Epithelial cell of proximal tubule (primary cell): ENCODE measurements at regions not wholly inside any gene's neighbourhood (a gene's known extent, or its start where the extent isn't known, plus 50 kb on each side); places are given as distances from the start of the nearest gene placed in this dataset.
"Not testable (repeated sequence)": the region's sequence is repeated elsewhere in the genome, so short reads cannot be mapped to it uniquely, and the experiment has no call there.

ENCODE experiments used
- DNase-seq: peaks from one replicate; pipeline ENCODE4 v3.0.0-alpha.2; 2011; ENCODE audit warnings: low read depth
- H3K4me3 ChIP-seq: 2 replicates; pipeline ENCODE4 v1.5.1; 2011; ENCODE audit warnings: low read depth, mild to moderate bottlenecking, low read length
- TF ChIP-seq, protein P1 (sequence below): conservative IDR thresholded peaks from 2 replicates; pipeline ENCODE4 v1.5.1; 2012; ENCODE audit warnings: low read depth, mild to moderate bottlenecking, low read length

DNA sequence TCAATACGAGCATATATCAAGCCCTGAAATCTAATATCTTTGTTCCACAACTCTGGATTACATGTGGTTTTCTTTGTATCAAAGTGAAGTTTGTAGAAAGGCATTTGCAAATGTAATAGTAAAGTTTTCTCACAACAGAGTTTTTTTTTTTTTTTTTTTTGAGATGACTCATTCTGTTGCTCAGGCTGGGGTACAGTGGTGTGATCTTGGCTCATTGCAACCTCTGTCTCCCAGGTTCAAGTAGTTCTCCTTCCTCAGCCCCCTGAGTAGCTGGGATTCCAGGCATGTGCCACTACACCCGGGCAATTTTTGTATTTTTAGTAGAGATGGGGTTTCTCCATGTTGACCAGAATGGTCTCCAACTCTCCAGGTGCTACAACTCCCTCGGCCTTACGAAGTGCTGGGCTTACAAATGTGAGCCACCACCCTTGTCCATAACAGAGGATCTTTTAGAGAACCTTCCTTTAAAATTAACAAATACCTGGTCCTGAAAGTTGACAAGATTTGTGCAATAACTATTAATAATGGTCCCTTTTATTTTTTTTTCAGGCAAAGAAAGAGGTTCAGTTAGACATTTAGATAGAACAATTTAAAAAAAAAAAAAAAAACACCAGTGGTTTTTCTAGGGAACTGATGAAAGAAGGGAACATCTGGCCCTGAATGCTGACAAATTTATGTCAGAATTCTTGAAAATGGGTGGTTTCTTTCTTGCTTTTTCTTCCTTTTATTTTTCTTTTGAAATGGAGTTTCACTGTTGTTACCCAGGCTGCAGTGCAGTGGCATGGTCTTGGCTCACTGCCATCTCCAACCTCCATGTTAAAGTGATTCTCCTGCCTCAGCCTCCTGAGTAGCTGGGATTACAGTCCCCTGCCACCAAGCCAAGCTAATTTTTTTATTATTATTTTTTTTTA lies 278.5 kb downstream of the RPS4Y2 start:
- no peak overlapping the region for H3K4me3 ChIP-seq
- TF ChIP-seq, protein P1, sequence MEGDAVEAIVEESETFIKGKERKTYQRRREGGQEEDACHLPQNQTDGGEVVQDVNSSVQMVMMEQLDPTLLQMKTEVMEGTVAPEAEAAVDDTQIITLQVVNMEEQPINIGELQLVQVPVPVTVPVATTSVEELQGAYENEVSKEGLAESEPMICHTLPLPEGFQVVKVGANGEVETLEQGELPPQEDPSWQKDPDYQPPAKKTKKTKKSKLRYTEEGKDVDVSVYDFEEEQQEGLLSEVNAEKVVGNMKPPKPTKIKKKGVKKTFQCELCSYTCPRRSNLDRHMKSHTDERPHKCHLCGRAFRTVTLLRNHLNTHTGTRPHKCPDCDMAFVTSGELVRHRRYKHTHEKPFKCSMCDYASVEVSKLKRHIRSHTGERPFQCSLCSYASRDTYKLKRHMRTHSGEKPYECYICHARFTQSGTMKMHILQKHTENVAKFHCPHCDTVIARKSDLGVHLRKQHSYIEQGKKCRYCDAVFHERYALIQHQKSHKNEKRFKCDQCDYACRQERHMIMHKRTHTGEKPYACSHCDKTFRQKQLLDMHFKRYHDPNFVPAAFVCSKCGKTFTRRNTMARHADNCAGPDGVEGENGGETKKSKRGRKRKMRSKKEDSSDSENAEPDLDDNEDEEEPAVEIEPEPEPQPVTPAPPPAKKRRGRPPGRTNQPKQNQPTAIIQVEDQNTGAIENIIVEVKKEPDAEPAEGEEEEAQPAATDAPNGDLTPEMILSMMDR = no peak
- DNase-seq = no peak

DNA sequence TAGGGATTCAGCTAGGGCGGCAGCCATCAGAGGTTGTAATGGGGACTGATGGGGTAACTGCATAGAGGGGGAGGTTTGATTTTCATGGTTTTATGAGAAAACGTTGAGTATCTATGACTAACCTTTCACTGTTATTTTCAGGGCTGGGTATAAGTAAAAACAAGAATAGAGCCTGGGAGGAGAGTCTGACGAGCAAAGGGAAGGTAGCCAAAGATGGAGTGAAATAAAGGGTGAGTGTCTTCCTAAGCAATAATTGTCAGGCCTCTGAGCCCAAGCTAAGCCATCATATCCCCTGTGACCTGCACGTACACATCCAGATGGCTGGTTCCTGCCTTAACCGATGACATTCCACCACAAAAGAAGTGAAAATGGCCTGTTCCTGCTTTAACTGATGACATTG lies 281.5 kb downstream of the RPS4Y2 start:
- not testable (repeated sequence) for DNase-seq, H3K4me3 ChIP-seq

DNA sequence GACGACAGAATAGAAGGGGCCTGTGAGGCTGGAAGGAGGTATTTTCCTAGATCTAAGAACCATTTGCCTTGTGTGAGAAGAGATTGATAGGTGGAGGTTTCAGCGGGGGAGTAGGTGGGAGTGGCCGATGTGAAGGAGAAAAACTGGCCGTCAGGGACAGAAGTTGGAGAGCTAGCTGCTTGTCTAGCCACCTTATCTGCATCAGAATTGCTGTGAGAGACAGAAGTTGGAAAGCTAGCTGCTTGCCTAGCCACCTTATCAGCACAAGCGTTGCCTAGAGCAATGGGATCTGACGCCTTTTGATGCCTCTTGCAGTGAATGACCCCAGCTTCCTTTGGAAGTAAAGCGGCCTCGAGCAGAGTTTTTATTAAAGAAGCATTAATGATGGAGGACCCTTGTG lies 283.9 kb downstream of the RPS4Y2 start:
- no peak for DNase-seq
- TF ChIP-seq, protein P1 = no peak

DNA sequence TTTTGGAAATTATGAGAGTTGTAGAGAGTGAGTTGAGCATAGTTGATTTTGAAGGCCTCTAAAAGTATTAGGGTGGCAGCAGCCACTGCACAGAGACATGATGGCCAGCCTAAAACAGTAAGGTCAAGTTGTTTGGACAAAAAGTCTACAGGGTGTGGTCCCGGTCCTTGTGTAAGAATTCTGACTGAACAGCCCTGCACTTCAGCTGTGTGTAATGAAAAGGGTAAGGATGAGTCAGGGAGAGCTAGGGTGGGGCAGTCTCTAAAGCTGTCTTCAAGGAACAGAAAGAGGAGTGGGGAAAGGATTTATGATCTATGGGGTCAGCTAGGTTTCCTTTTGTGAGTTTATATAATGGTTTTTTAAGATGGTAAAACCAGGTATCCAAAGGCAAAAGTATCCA lies 284.8 kb downstream of the RPS4Y2 start:
- not testable (repeated sequence) for DNase-seq, H3K4me3 ChIP-seq

More for the DNA sequence above, 283.9 kb downstream of the RPS4Y2 start:
- H3K4me3 ChIP-seq = no peak overlapping the region

DNA sequence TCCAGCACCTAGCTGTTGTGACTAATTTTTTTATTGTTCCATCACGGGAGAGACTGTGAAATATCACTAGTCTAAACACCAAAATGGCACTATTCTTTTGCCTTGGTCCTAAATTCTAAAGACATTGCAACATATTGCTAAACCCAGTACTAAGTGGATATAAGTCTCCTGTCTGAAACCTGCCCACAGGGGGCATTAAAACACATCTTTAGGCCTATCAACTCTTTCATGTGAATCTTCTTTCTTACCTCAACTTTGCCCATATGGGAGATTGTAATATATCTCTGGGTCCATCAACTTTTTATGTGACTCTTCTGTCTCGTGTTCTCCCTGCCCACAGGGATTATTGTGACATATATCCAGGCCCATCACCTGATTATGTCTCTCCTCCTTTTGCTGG lies 317.2 kb downstream of the RPS4Y2 start:
- no peak overlapping the region for H3K4me3 ChIP-seq
- TF ChIP-seq, protein P1 = no peak
- DNase-seq = no peak

DNA sequence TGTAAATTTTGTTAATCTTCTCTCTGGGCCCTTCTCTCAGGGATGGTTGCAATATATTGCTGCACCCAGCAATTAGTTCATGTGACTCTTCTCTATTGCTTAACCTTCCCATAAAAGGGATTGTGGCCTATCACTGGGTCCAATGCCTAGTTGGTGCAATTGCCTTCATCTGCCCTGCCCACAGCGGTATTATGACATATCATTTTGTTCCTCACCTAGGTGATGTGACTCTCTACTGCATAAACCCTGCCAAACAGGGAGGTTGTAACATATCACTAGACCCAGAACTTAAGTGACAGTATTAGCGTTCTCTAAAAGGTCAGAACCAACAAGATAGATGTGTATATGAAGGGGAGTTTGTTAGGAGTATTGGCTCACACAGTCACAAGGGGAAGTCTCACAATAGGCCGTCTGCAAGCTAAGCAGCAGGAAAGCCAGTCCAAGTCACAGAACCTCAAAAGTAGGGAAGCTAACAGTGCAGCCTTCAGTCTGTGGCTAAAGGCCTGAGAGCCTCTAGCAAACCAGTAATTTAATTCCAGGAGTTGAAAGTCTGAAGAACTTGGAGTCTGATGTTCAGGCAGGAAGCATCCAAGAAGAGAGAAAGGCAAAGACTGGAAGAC lies 317.8 kb downstream of the RPS4Y2 start:
- no peak for DNase-seq
- no peak overlapping the region for H3K4me3 ChIP-seq
- TF ChIP-seq, protein P1 = no peak

DNA sequence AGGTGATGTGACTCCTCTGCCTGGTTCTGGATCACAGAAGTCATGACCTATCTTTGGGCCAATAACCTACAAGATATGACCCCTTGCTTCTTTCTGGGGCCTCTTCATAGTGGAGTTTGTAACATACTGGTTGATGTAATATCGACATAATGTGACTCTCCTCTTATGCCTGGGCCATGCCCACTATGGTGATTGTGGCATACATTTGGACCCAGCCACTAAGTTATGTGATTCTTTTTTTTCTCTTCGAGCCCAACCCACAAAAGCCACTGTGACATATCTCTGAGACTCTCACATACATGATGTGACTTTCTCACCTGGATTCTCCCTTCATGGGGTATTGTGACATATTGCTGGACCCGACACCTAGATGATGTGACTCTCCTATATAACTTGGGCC lies 319.8 kb downstream of the RPS4Y2 start:
- no peak for DNase-seq
- H3K4me3 ChIP-seq = no peak overlapping the region
- TF ChIP-seq, protein P1 = no peak

DNA sequence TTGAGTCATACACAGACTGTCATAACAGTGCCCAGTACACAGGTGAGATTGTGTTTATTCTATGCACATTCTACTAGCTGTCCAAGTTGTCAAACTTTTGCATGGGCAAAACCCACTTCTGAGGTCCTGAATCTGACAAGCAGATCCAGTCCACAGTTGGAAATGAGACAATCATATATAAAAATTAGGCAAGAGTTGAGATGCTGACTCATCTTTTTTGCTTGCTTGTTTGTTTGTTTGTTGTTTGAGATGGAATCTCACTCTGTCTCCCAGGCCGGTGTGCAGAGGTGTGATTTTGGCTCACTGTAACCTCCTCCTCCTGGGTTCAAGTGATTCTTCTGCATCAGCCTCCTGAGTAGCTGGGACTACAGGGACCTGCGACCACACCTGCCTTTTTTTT lies 323.8 kb downstream of the RPS4Y2 start:
- no peak overlapping the region for H3K4me3 ChIP-seq
- no peak for DNase-seq
- TF ChIP-seq, protein P1 = no peak
